ENCODE measurements at regions not wholly inside any gene's neighbourhood (a gene's known extent, or its start where the extent isn't known, plus 50 kb on each side); places are given as distances from the start of the nearest gene placed in this dataset.

DNA sequence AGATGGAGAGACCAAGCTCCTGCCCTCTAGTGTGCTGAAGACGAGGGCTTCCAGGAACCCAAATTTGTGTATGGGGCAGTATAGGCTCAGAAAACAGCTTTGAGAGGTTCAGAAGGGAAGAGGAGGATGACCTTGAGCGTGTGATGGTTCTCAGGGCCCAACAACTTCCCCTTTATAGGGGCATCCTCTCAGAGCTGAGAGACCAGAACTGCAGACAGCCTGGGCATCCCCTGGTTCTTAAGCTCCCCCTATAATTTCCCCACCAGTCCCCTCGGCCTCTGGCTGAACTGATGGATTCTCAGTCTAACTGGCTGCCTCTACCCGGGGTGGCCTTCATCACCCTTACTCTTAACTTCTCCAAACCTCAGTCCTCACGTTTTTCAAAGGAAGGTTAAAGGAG lies 167.5 kb downstream of the URI1 start:
- CTCF ChIA-PET, result interaction anchor here (0.8 kb wide), 2 partner anchors 38 to 393 kb away, joined by 3 read pairs; no protein-coding TSS in a partner anchor
- no peak for DNase-seq (ENCODE audit: unreplicated experiment)
- no peak overlapping the region for H3K4me3 Mint-ChIP-seq (ENCODE audit: unreplicated experiment)
- no TSS peak for BruUV-seq (replicated peaks)
- H3K9me3 Mint-ChIP-seq (ENCODE audit: unreplicated experiment), result no peaks in the 10 kb centered on the region
- intact Hi-C loops (cut with micrococcal nuclease), result no loop called here
- H3K4me1 Mint-ChIP-seq (ENCODE audit: insufficient read depth, unreplicated experiment), result no peaks in the 10 kb centered on the region
- no peaks in the 10 kb centered on the region for H3K27me3 Mint-ChIP-seq (ENCODE audit: insufficient read depth, unreplicated experiment)
- no peaks in the 10 kb centered on the region for H3K36me3 Mint-ChIP-seq (ENCODE audit: insufficient read depth, unreplicated experiment)
- H3K27ac Mint-ChIP-seq (ENCODE audit: low read depth, unreplicated experiment), result no peak overlapping the region
- no peak for TF ChIP-seq CTCF (IDR thresholded peaks at IDR 0.05; ENCODE audit: unreplicated experiment)
- POLR2A ChIA-PET, result no interaction called here

- Mint-ChIP-seq H3K4me3 (ENCODE audit: unreplicated experiment) (no peak overlapping the region), H3K27ac (ENCODE audit: low read depth, unreplicated experiment) (no peak overlapping the region), H3K9me3 (ENCODE audit: unreplicated experiment) (no peaks in the 10 kb centered on the region), H3K27me3 (ENCODE audit: insufficient read depth, unreplicated experiment) (no peaks in the 10 kb centered on the region), H3K4me1 (ENCODE audit: insufficient read depth, unreplicated experiment) (no peaks in the 10 kb centered on the region), H3K36me3 (ENCODE audit: insufficient read depth, unreplicated experiment) (no peaks in the 10 kb centered on the region)
- DNase-seq (ENCODE audit: unreplicated experiment), result no peak
- BruUV-seq (replicated peaks), result no TSS peak
- intact Hi-C loops (cut with micrococcal nuclease), result no loop called here
- ChIA-PET POLR2A (no interaction called here), CTCF (no interaction called here)
- no peak for TF ChIP-seq CTCF (IDR thresholded peaks at IDR 0.05; ENCODE audit: unreplicated experiment)
These were observed 169.2 kb downstream of the URI1 start for GRCh38 chr19:30111021-30111855.

DNA sequence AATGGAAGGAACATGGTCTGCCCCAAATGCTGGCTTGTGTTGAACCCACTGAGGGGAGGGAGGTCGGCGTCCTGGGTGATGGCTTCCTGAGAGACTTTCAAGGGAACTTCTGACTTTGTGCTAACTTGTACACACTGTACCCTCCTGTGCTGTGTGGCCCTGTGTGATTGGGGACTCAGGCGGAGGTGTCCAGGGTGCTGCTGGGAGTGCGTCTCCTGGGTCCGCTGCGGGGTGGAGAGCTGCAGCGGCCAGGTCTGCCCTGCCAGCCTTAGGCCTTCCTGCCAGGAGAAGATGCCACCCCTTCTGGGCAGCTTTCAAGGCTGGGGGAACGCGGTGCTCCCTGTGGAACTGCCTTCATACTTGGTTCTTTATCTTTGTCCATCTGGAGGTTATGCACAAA lies 170.1 kb downstream of the URI1 start:
- no peaks in the 10 kb centered on the region for H3K9me3 Mint-ChIP-seq (ENCODE audit: unreplicated experiment)
- CTCF ChIA-PET, result interaction anchor here (0.6 kb wide), 1 partner anchor 260 kb away, joined by 3 read pairs; no protein-coding TSS in a partner anchor
- POLR2A ChIA-PET, result no interaction called here
- no peak for TF ChIP-seq CTCF (IDR thresholded peaks at IDR 0.05; ENCODE audit: unreplicated experiment)
- no peak overlapping the region for H3K4me3 Mint-ChIP-seq (ENCODE audit: unreplicated experiment)
- no peaks in the 10 kb centered on the region for H3K4me1 Mint-ChIP-seq (ENCODE audit: insufficient read depth, unreplicated experiment)
- intact Hi-C loops (cut with micrococcal nuclease), result no loop called here
- no peak overlapping the region for H3K27ac Mint-ChIP-seq (ENCODE audit: low read depth, unreplicated experiment)
- no peaks in the 10 kb centered on the region for H3K36me3 Mint-ChIP-seq (ENCODE audit: insufficient read depth, unreplicated experiment)
- BruUV-seq (replicated peaks), result no TSS peak
- DNase-seq (ENCODE audit: unreplicated experiment), result no peak
- no peaks in the 10 kb centered on the region for H3K27me3 Mint-ChIP-seq (ENCODE audit: insufficient read depth, unreplicated experiment)

GRCh38 chr19:30112666-30113065 lies 170.6 kb downstream of the URI1 start:
- BruUV-seq (replicated peaks), result no TSS peak
- intact Hi-C loops (cut with micrococcal nuclease), result no loop called here
- Mint-ChIP-seq H3K4me1 (ENCODE audit: insufficient read depth, unreplicated experiment) (no peaks in the 10 kb centered on the region), H3K27me3 (ENCODE audit: insufficient read depth, unreplicated experiment) (no peaks in the 10 kb centered on the region), H3K27ac (ENCODE audit: low read depth, unreplicated experiment) (no peak overlapping the region), H3K36me3 (ENCODE audit: insufficient read depth, unreplicated experiment) (no peaks in the 10 kb centered on the region), H3K4me3 (ENCODE audit: unreplicated experiment) (no peak overlapping the region), H3K9me3 (ENCODE audit: unreplicated experiment) (no peaks in the 10 kb centered on the region)
- CTCF ChIA-PET, result interaction anchor here (0.6 kb wide), 1 partner anchor 260 kb away, joined by 3 read pairs; no protein-coding TSS in a partner anchor
- no peak for TF ChIP-seq CTCF (IDR thresholded peaks at IDR 0.05; ENCODE audit: unreplicated experiment)
- no peak for DNase-seq (ENCODE audit: unreplicated experiment)
- POLR2A ChIA-PET, result no interaction called here
